ENCODE measurements at regions not wholly inside any gene's neighbourhood (a gene's known extent, or its start where the extent isn't known, plus 50 kb on each side); places are given as distances from the start of the nearest gene placed in this dataset.

- TF ChIP-seq CTCF (IDR thresholded peaks at IDR 0.05; ENCODE audit: low read depth, low read length) (no peak), MAX (IDR thresholded peaks at IDR 0.05; ENCODE audit: low read depth, low read length) (no peak), POLR2A (IDR thresholded peaks at IDR 0.05; ENCODE audit: extremely low read depth, insufficient read length) (no peak), MYC (IDR thresholded peaks at IDR 0.05; ENCODE audit: low read depth, low read length) (no peak)
Observed at GRCh38 chr9:7910426-7911020, 110.9 kb upstream of the DMAC1 start.

Measured in NB4 (cell line).